Trophoblast cell (in vitro differentiated cells and primary cell): ENCODE measurements at regions not wholly inside any gene's neighbourhood (a gene's known extent, or its start where the extent isn't known, plus 50 kb on each side); places are given as distances from the start of the nearest gene placed in this dataset.

Source experiments
- DNase-seq, 2 donors: peaks; one replicate each; pipeline ENCODE4 v3.0.0-alpha.2; 2016
- H2AFZ ChIP-seq: 2 replicates; pipeline ENCODE4 v1.6.1; 2013; ENCODE audit warnings: low read length, moderate library complexity, mild to moderate bottlenecking; ENCODE audit not compliant: insufficient read depth, poor library complexity
- H2AK5ac ChIP-seq: 2 replicates; pipeline ENCODE4 v1.6.1; 2013; ENCODE audit warnings: mild to moderate bottlenecking, low read length
- H2BK120ac ChIP-seq: 2 replicates; pipeline ENCODE4 v1.6.1; 2013; ENCODE audit warnings: low read length, mild to moderate bottlenecking, moderate library complexity; ENCODE audit not compliant: insufficient read depth, poor library complexity
- H2BK12ac ChIP-seq: 2 replicates; pipeline ENCODE4 v1.6.1; 2013; ENCODE audit warnings: mild to moderate bottlenecking, low read length, moderate library complexity
- H2BK5ac ChIP-seq: 2 replicates; pipeline ENCODE4 v1.6.1; 2013; ENCODE audit warnings: low read length, low read depth, moderate library complexity, mild to moderate bottlenecking; ENCODE audit not compliant: poor library complexity
- H3K14ac ChIP-seq: 2 replicates; pipeline ENCODE4 v1.6.1; 2013; ENCODE audit warnings: mild to moderate bottlenecking, low read length
- H3K18ac ChIP-seq: 2 replicates; pipeline ENCODE4 v1.6.1; 2013; ENCODE audit warnings: mild to moderate bottlenecking, low read length
- H3K23ac ChIP-seq: 2 replicates; pipeline ENCODE4 v1.6.1; 2013; ENCODE audit warnings: low read length
- H3K27ac ChIP-seq: 2 replicates; pipeline ENCODE4 v1.5.1; 2013; ENCODE audit warnings: low read depth, mild to moderate bottlenecking, inconsistent platforms, low read length, moderate library complexity
- H3K27me3 ChIP-seq: 2 replicates; pipeline ENCODE4 v1.6.1; 2013; ENCODE audit warnings: inconsistent platforms, mild to moderate bottlenecking, low read length, moderate library complexity; ENCODE audit not compliant: insufficient read depth
- H3K36me3 ChIP-seq, 2 experiments: 1 replicate in 1 of 2; 2 replicates in 1 of 2; pipeline ENCODE4 v1.6.1; 2013; ENCODE audit warnings: low read length in 2 of 2, mild to moderate bottlenecking in 2 of 2, moderate library complexity in 1 of 2; ENCODE audit not compliant: insufficient read depth in 2 of 2, control insufficient read depth in 1 of 2
- H3K4ac ChIP-seq: 2 replicates; pipeline ENCODE4 v1.6.1; 2013; ENCODE audit warnings: low read depth, mild to moderate bottlenecking, low read length, moderate library complexity
- H3K4me1 ChIP-seq, 2 experiments: 1 replicate in 1 of 2; 2 replicates in 1 of 2; pipeline ENCODE4 v1.6.1; 2013; ENCODE audit warnings: low read length in 2 of 2, mild to moderate bottlenecking in 2 of 2, moderate library complexity in 1 of 2; ENCODE audit not compliant: insufficient read depth in 2 of 2, control insufficient read depth in 1 of 2
- H3K4me2 ChIP-seq: 2 replicates; pipeline ENCODE4 v1.6.1; 2013; ENCODE audit warnings: inconsistent platforms, mild to moderate bottlenecking, low read length, moderate library complexity
- H3K4me3 ChIP-seq: 2 replicates; pipeline ENCODE4 v1.5.1; 2013; ENCODE audit warnings: mild to moderate bottlenecking, low read depth, low read length, inconsistent platforms
- H3K79me1 ChIP-seq: one replicate; pipeline ENCODE4 v1.6.1; 2013; ENCODE audit warnings: low read length
- H3K79me2 ChIP-seq: 2 replicates; pipeline ENCODE4 v1.6.1; 2013; ENCODE audit warnings: low read length, mild to moderate bottlenecking; ENCODE audit not compliant: control insufficient read depth, insufficient read depth, poor library complexity
- H3K9ac ChIP-seq: 2 replicates; pipeline ENCODE4 v1.6.1; 2013; ENCODE audit warnings: mild to moderate bottlenecking, low read length
- H3K9me3 ChIP-seq: 2 replicates; pipeline ENCODE4 v1.6.1; 2013; ENCODE audit warnings: low read depth, mild to moderate bottlenecking, control low read depth, inconsistent platforms, low read length; ENCODE audit not compliant: insufficient read depth
- H4K12ac ChIP-seq: 2 replicates; pipeline ENCODE4 v1.6.1; 2013; ENCODE audit warnings: low read depth, mild to moderate bottlenecking, low read length, moderate library complexity
- H4K8ac ChIP-seq: 2 replicates; pipeline ENCODE4 v1.6.1; 2013; ENCODE audit warnings: low read depth, mild to moderate bottlenecking, low read length, moderate library complexity
- H4K91ac ChIP-seq: one replicate; pipeline ENCODE4 v1.6.1; 2013; ENCODE audit warnings: low read depth, mild to moderate bottlenecking, low read length, moderate library complexity
- WGBS: extraction: QIAGEN DNeasy Blood & Tissue Kit; methylation state at CpG from one replicate; pipeline ENCODE4 v1.1.7; 2013; ENCODE audit warnings: missing lambda C conversion rate; ENCODE audit not compliant: insufficient read length, insufficient coverage; ENCODE audit errors: extremely low coverage; 5-methylcytosine and 5-hydroxymethylcytosine counted together

DNA sequence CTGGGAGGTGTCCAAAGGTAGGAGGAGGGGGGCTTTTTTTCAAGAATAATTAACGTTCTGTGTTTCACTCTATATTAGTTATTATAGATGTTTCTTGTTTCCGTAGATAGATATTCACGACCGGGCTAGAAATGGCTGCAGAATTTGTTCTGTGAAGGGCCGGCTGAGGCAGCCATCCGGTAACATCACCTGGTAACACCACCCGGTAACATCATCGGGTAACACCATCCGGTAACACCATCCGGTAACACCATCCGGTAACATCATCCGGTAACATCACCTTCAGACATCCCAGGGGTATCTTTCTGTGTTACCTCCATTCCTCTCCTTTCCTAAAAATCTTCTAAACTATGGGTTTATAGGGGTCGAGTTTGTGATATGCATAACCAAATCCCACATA is 1336.7 kb upstream of the TMEM132C start:
- Histone ChIP-seq H3K14ac (no peak overlapping the region), H2BK12ac (no peak overlapping the region), H4K91ac (no peak overlapping the region), H2AFZ (no peak overlapping the region), H2AK5ac (no peak overlapping the region), H3K9ac (no peak overlapping the region), H3K4me2 (no peak overlapping the region), H3K27ac (no peak overlapping the region), H3K36me3 (no peaks in the 10 kb centered on the region), H4K12ac (no peak overlapping the region), H3K79me2 (no peaks in the 10 kb centered on the region), H3K4me3 (no peak overlapping the region), H3K4me1 (no peaks in the 10 kb centered on the region), H3K23ac (no peak overlapping the region), H3K9me3 (no peaks in the 10 kb centered on the region), H2BK5ac (no peak overlapping the region), H4K8ac (no peak overlapping the region), H3K79me1 (no peaks in the 10 kb centered on the region), H3K27me3 (no peaks in the 10 kb centered on the region), H2BK120ac (no peak overlapping the region), H3K18ac (no peak overlapping the region), H3K4ac (no peak overlapping the region)
- DNase-seq: no peak
- no CpG with 5 or more reads among the region's 13 CpGs for WGBS

DNA sequence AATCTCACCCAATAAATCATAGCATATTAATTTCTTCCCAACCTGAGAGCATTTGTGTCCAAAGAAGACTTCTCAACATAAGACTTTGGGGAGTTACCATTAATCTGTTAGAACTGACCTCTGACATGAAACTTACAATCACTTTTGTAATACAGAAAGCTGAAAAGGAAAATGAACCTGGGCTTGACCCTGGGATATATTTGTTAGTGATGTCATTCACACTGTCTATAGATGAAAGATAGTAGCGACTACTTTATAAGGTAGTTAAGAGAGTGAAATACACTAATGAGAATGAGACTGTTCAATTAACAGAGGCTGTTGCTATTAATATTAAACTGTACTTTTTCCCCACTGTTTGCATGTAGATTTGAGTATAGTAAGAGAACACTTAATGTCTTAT is 1334.8 kb upstream of the TMEM132C start:
- WGBS: no CpG with 5 or more reads among the region's 1 CpG
- H2AFZ ChIP-seq: no peak overlapping the region
- H4K8ac ChIP-seq: no peak overlapping the region

DNA sequence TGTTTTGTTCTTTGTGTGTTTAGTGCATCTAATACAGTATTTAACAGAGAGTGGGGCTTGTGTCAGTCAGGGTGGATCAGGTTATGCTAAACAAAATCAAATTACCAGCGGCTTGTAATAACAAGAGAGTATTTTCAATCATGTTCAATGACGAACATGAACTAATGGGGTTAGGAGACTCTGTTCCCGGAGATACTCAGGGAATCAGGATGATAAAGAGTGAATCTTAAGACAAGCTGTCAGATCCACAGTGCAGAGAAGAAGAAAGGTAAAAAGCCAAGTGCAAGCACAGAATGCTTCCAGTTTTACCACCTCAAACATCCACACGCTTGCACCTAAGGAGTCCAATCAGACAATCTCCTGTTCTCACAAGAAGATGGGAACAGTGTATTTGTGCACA is 1331.5 kb upstream of the TMEM132C start:
- Histone ChIP-seq H2BK120ac (no peak overlapping the region), H3K27ac (no peak overlapping the region), H3K4ac (no peak overlapping the region), H2AK5ac (no peak overlapping the region), H4K8ac (no peak overlapping the region), H3K79me2 (no peaks in the 10 kb centered on the region), H2BK12ac (no peak overlapping the region), H3K9me3 (no peaks in the 10 kb centered on the region), H3K27me3 (no peaks in the 10 kb centered on the region), H3K18ac (no peak overlapping the region), H4K91ac (no peak overlapping the region), H4K12ac (no peak overlapping the region), H3K14ac (no peak overlapping the region), H3K4me1 (no peaks in the 10 kb centered on the region), H3K79me1 (no peaks in the 10 kb centered on the region), H2BK5ac (no peak overlapping the region), H2AFZ (no peak overlapping the region), H3K23ac (no peak overlapping the region), H3K9ac (no peak overlapping the region), H3K4me2 (no peak overlapping the region), H3K4me3 (no peak overlapping the region), H3K36me3 (no peaks in the 10 kb centered on the region)
- no peak for DNase-seq
- WGBS: no CpG with 5 or more reads among the region's 4 CpGs

More for the DNA sequence above, 1334.8 kb upstream of the TMEM132C start:
- no peak overlapping the region for H3K23ac ChIP-seq
- no peak overlapping the region for H3K4me2 ChIP-seq
- H3K27ac ChIP-seq: no peak overlapping the region
- no peaks in the 10 kb centered on the region for H3K79me1 ChIP-seq
- H3K79me2 ChIP-seq: no peaks in the 10 kb centered on the region
- no peak overlapping the region for H2BK120ac ChIP-seq
- H3K18ac ChIP-seq: no peak overlapping the region
- no peaks in the 10 kb centered on the region for H3K27me3 ChIP-seq
- H2BK5ac ChIP-seq: no peak overlapping the region
- H3K9ac ChIP-seq: no peak overlapping the region
- H2AK5ac ChIP-seq: no peak overlapping the region
- no peaks in the 10 kb centered on the region for H3K9me3 ChIP-seq
- no peak for DNase-seq
- no peak overlapping the region for H3K14ac ChIP-seq
- no peak overlapping the region for H4K12ac ChIP-seq
- H4K91ac ChIP-seq: no peak overlapping the region
- no peak overlapping the region for H3K4ac ChIP-seq
- H2BK12ac ChIP-seq: no peak overlapping the region
- no peak overlapping the region for H3K4me3 ChIP-seq
- H3K36me3 ChIP-seq: no peaks in the 10 kb centered on the region
- H3K4me1 ChIP-seq: no peaks in the 10 kb centered on the region

DNA sequence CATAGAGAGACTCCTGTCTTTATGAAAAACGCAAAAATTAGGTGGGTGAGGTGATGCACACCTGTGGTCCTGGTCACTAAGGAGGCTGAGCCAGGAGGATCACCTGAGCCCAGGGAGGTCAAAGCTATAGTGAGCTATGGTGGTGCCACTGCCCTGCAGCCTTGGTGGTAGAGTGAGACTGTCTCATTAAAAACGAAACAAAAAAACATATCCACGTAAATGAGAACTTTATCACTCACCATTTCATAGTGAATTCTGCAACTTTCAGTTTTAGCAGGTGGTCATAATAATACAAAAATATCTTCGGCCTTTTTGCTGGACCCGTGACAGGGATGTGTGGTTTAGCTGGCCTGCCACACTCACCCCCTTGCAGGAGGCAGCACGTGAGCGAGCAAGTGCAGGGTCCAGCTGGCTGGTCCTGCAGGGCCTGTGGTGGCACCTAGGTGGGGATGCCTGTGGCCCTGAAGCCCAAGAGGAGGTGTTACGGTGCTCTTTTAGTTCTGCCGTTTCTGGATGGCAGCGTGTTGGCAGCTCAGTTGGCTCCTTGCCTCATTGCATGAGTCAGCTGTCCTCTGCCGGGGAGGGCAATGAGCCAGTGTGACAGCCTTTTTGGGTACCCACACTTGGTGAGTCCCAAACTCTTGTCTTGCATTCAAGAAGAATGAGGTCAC is 1330.7 kb upstream of the TMEM132C start:
- Histone ChIP-seq H3K4me1 (no peaks in the 10 kb centered on the region), H4K12ac (no peak overlapping the region), H3K27ac (no peak overlapping the region), H3K9ac (no peak overlapping the region), H3K79me1 (no peaks in the 10 kb centered on the region), H3K4me3 (no peak overlapping the region), H3K14ac (no peak overlapping the region), H2AFZ (no peak overlapping the region), H4K8ac (no peak overlapping the region), H3K4ac (no peak overlapping the region), H2BK120ac (no peak overlapping the region), H3K9me3 (no peaks in the 10 kb centered on the region), H3K79me2 (no peaks in the 10 kb centered on the region), H2AK5ac (no peak overlapping the region), H3K23ac (no peak overlapping the region), H3K4me2 (no peak overlapping the region), H3K27me3 (no peaks in the 10 kb centered on the region), H4K91ac (no peak overlapping the region), H3K18ac (no peak overlapping the region), H3K36me3 (no peaks in the 10 kb centered on the region), H2BK12ac (no peak overlapping the region), H2BK5ac (no peak overlapping the region)
- no CpG with 5 or more reads among the region's 11 CpGs for WGBS
- no peak for DNase-seq
